H1 (cell line): ENCODE measurements at regions not wholly inside any gene's neighbourhood (a gene's known extent, or its start where the extent isn't known, plus 50 kb on each side); places are given as distances from the start of the nearest gene placed in this dataset.

Source experiments
- ATF2 ChIP-seq: IDR thresholded peaks from 2 replicates; pipeline ENCODE4 v1.6.1; 2012; ENCODE audit warnings: low read length, inconsistent platforms
- CTCF ChIP-seq, 3 experiments: IDR thresholded peaks; 1 replicate in 2 of 3; 2 replicates in 1 of 3; pipeline versions ENCODE4 v1.5.1 to v1.6.1; 2011; ENCODE audit warnings: low read length in 3 of 3, mild to moderate bottlenecking in 3 of 3, inconsistent platforms in 2 of 3, low read depth in 1 of 3, moderate library complexity in 1 of 3; ENCODE audit not compliant: insufficient read depth in 1 of 3; ENCODE audit errors: control extremely low read depth in 1 of 3
- TBP ChIP-seq: IDR thresholded peaks from 2 replicates; pipeline ENCODE4 v1.6.1; 2011; ENCODE audit warnings: low read depth, low read length, improper control_type of control experiment
- YY1 ChIP-seq: IDR thresholded peaks from 2 replicates; pipeline ENCODE4 v1.6.1; 2011; ENCODE audit warnings: low read depth, mild to moderate bottlenecking, low read length

DNA sequence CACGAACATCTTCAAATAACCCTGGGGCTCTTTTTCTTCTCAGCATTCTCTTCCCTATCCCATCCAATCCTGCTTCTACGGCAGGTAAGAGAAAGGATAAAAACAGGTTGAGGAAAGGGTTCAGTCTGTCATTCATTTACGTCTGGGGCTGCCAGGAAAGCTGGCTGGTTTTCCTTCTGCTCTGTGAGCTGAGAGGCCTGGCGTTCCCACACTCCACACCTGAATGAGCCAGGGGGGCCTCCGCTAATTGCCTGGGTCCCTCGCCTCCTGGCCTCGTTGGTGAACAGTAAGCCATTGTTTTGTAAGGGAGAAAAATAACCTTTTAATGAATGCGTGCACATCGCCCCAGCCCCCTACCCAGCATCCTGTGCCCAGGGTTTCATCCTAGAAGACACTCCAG, 70.8 kb upstream of the SIM2 start (continued):
- TF ChIP-seq ATF2 (no peak), YY1 (no peak), CTCF (IDR thresholded peaks at IDR 0.05; ENCODE audit: control extremely low read depth in 1 of 3, insufficient read depth in 1 of 3, low read depth in 1 of 3, low read length in 3 of 3) (no peak), TBP (no peak)
